IPS-20b (cell line): ENCODE measurements at regions not wholly inside any gene's neighbourhood (a gene's known extent, or its start where the extent isn't known, plus 50 kb on each side); places are given as distances from the start of the nearest gene placed in this dataset.

Source experiments
- H3K27ac ChIP-seq: one replicate; pipeline ENCODE4 v1.5.1; 2013; ENCODE audit warnings: low read length
- H3K27me3 ChIP-seq: 2 replicates; pipeline ENCODE4 v1.6.1; 2013; ENCODE audit warnings: mild to moderate bottlenecking, low read length, inconsistent platforms; ENCODE audit not compliant: insufficient read depth
- H3K36me3 ChIP-seq: 2 replicates; pipeline ENCODE4 v1.6.1; 2013; ENCODE audit warnings: low read depth, mild to moderate bottlenecking, inconsistent platforms, low read length, moderate library complexity; ENCODE audit not compliant: insufficient read depth
- H3K4me1 ChIP-seq: 2 replicates; pipeline ENCODE4 v1.6.1; 2013; ENCODE audit warnings: mild to moderate bottlenecking, control low read depth, inconsistent platforms, low read length, moderate library complexity; ENCODE audit not compliant: insufficient read depth
- H3K4me3 ChIP-seq: 2 replicates; pipeline ENCODE4 v1.5.1; 2013; ENCODE audit warnings: mild to moderate bottlenecking, low read length, inconsistent platforms
- H3K9ac ChIP-seq: 2 replicates; pipeline ENCODE4 v1.6.1; 2013; ENCODE audit warnings: low read depth, mild to moderate bottlenecking, inconsistent platforms, low read length, moderate library complexity
- H3K9me3 ChIP-seq: 2 replicates; pipeline ENCODE4 v1.6.1; 2013; ENCODE audit warnings: mild to moderate bottlenecking, low read depth, low read length, inconsistent platforms; ENCODE audit not compliant: insufficient read depth

DNA sequence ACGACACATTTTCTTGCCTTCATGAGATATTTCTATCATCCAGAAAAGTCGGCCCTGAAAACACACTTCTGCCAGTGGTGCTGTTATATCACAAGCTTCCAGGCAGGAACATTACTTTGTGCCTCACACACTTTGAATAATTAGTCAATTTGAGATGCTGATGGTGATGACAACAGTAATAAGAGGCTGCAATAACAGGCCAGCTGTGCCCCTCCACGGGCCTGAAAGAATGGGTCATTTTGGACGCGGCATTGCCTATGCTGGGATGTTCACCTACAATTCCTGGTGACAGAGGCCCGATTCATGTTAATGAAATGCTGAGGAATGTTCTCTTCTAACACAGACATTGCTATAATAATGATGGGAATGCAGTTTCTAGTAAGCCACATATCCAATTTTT is 463.8 kb upstream of the KIRREL3 start:
- Histone ChIP-seq H3K9ac (no peak overlapping the region), H3K9me3 (no peaks in the 10 kb centered on the region), H3K4me1 (peaks cover 3% of the 10 kb centered on the region; the same call in 1 of the 2 replicates), H3K36me3 (no peaks in the 10 kb centered on the region), H3K4me3 (no peak overlapping the region), H3K27ac (no peak overlapping the region), H3K27me3 (no peaks in the 10 kb centered on the region)

DNA sequence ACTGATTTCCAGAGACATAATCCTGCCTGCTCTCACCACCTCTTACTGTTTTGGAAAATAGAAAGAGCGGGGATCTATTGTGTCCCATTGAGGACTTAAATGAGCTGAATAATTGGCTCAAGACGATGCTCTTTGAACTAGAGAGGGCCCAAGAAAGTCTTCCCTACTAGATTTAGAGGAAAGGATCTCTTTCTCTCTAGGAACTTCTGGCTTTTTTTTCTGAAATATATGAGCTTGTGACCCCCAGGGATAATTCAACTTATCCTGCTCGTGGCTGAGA is 461.4 kb upstream of the KIRREL3 start:
- Histone ChIP-seq H3K9ac (no peak overlapping the region), H3K4me3 (no peak overlapping the region), H3K4me1 (peaks cover 14% of the 10 kb centered on the region; the same call in 1 of the 2 replicates), H3K9me3 (no peaks in the 10 kb centered on the region), H3K27ac (no peak overlapping the region), H3K36me3 (no peaks in the 10 kb centered on the region), H3K27me3 (no peaks in the 10 kb centered on the region)

DNA sequence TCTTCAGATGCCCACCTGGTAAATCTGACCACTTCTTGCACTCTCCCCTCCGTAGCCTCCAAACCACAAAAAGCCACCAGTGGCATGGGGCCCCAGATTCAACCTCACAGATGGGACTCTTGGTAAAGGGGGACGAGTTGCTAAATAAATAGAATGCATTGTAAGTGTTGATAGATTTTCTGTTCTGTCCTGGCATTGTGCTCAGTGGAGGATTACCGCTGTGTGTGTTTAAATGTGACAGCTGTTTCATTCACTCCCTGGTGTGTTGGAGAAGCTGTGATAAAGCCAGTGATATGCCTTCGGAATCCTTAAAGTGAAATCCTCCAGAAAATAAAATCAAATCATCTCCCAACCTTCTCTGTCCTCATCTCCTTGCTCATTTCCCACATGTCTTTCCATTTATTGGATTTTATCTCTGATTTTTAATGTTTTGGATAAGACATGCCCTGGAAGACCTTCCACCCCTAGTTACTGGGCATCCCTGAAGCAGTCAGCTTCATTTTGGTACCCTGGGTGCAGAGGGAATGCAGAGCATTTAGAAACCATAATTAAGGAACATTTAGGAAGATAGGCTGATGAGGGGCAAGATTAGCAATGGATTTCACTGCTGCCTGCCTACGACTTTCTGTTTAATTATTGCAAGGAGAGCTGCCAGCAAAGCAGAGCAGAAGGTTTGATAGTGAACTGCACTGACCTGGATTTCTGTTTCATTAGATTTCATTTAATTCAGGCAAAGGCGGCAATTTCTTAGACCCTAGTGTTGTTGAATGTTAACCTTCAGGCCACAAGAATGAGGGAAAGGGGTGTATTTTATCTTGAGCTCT is 460.9 kb upstream of the KIRREL3 start:
- Histone ChIP-seq H3K36me3 (no peaks in the 10 kb centered on the region), H3K4me1 (peaks cover 14% of the 10 kb centered on the region; the same call in 1 of the 2 replicates), H3K27me3 (no peaks in the 10 kb centered on the region), H3K27ac (no peak overlapping the region), H3K4me3 (no peak overlapping the region), H3K9ac (no peak overlapping the region), H3K9me3 (no peaks in the 10 kb centered on the region)

DNA sequence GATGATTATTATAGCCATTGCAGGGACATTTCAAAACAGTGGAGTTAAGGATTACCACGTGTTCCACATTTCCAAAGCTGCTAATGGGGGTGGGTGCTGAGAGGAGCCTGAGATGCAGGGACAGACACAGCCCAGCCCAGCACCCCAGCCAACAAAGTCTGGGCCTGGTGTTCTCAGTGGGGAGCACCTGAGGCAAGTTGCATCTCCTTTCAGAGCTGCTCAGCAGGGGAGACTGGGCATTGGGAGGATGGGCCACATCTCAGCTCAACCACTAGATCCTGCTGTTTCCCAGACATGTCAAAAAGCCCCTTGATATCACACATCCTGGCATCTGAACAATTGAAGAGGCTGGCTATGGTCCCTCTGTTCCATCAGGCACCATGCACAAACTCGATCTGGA is 458.0 kb upstream of the KIRREL3 start:
- no peaks in the 10 kb centered on the region for H3K9me3 ChIP-seq
- H3K9ac ChIP-seq: no peak overlapping the region
- H3K27ac ChIP-seq: no peak overlapping the region
- peaks cover 18% of the 10 kb centered on the region for H3K4me1 ChIP-seq
- H3K36me3 ChIP-seq: no peaks in the 10 kb centered on the region
- no peak overlapping the region for H3K4me3 ChIP-seq
- no peaks in the 10 kb centered on the region for H3K27me3 ChIP-seq

DNA sequence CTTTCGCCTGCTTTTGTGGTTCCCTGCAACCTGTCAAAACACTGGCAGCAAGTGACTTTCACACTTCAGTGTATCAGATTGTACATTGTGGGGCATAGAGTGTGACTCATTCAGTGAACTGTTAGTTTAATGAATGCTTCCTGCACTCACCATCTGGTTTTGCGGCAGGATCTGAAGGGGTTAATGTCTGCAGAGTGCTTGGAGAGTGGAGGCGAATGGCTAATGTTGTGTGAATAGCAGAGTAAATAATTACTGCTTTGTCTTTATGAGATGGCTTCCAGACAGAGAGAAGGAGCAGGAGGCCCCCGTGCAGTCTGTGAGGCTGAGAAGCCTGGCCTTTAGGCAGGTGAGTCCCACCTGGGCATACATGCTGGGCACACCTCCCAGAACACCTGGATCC is 454.3 kb upstream of the KIRREL3 start:
- H3K27ac ChIP-seq: no peak overlapping the region
- H3K9ac ChIP-seq: no peak overlapping the region
- no peak overlapping the region for H3K4me3 ChIP-seq
- no peaks in the 10 kb centered on the region for H3K27me3 ChIP-seq
- H3K4me1 ChIP-seq: peaks cover 18% of the 10 kb centered on the region
- no peaks in the 10 kb centered on the region for H3K36me3 ChIP-seq
- no peaks in the 10 kb centered on the region for H3K9me3 ChIP-seq

GRCh38 chr11:127452533-127452932 is 452.0 kb upstream of the KIRREL3 start:
- Histone ChIP-seq H3K4me3 (no peak overlapping the region), H3K27ac (no peak overlapping the region), H3K4me1 (peaks cover 4% of the 10 kb centered on the region), H3K36me3 (no peaks in the 10 kb centered on the region), H3K9ac (no peak overlapping the region), H3K27me3 (no peaks in the 10 kb centered on the region), H3K9me3 (no peaks in the 10 kb centered on the region)

GRCh38 chr11:127451861-127452260 is 451.3 kb upstream of the KIRREL3 start:
- Histone ChIP-seq H3K4me3 (no peak overlapping the region), H3K9ac (no peak overlapping the region), H3K36me3 (no peaks in the 10 kb centered on the region), H3K9me3 (no peaks in the 10 kb centered on the region), H3K27ac (no peak overlapping the region), H3K27me3 (no peaks in the 10 kb centered on the region), H3K4me1 (peaks cover 4% of the 10 kb centered on the region)

DNA sequence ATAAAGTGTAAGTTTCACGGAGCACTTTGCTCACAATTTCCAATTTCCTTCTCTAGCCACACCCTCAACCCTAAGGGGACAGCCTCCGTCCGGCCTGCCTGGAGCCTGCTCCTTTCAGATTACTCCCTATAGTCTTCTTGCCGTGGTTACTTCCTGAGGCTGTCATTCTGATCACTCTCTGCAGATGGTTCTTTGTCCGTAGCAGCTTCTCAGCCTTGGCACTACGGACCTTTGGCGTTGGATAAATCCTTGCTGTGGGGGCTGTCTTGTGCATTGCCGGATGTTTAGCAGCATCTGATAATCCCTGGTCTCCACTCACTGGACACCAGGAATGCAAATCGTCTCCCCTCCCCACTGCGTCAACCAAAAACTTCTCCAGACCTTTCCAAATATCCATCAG is 447.5 kb upstream of the KIRREL3 start:
- no peak overlapping the region for H3K27ac ChIP-seq
- no peaks in the 10 kb centered on the region for H3K9me3 ChIP-seq
- no peaks in the 10 kb centered on the region for H3K27me3 ChIP-seq
- no peaks in the 10 kb centered on the region for H3K36me3 ChIP-seq
- no peak overlapping the region for H3K9ac ChIP-seq
- H3K4me3 ChIP-seq: no peak overlapping the region
- no peaks in the 10 kb centered on the region for H3K4me1 ChIP-seq

DNA sequence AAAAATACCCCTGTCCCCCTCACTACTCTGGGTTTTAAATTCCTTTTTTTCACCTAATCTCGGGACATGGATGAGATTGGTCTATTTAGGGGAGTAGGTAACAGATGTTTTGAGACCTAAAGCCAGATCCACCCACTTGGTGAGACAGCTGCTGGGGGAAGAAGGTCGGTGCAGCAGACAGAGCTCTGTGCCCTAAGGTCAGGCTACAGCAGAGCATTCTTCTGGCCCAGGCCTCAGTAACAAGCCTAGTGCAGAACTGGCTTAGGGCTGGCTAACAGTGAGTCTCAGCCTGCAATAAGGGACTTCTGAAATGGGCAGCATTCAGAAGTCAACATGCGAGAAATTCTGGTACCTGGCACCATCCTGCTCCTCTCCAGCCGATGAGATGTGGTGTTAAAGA is 444.9 kb upstream of the KIRREL3 start:
- H3K9me3 ChIP-seq: no peaks in the 10 kb centered on the region
- no peak overlapping the region for H3K9ac ChIP-seq
- no peaks in the 10 kb centered on the region for H3K4me1 ChIP-seq
- H3K27me3 ChIP-seq: no peaks in the 10 kb centered on the region
- no peak overlapping the region for H3K27ac ChIP-seq
- no peak overlapping the region for H3K4me3 ChIP-seq
- no peaks in the 10 kb centered on the region for H3K36me3 ChIP-seq

DNA sequence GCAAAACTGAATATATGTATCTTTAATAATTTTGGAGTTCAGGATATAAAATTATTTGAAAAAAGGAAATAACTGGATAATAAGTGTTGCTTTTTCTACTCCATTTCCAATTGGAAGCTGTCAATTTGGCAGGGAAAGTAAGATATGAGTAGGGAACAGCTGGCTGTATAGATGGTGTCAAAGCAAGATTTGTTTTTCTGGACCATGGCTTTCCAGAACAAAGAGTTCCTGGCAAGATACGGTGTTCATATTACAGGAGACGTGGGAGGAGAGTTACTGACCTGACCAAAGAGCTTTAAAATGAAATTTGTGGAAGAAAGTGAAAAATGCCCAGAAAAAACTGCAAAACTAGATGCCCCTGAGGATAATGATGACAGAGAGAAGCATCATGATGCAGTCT is 442.7 kb upstream of the KIRREL3 start:
- Histone ChIP-seq H3K27me3 (no peaks in the 10 kb centered on the region), H3K9me3 (no peaks in the 10 kb centered on the region), H3K27ac (no peak overlapping the region)

GRCh38 chr11:127440616-127441015 is 440.0 kb upstream of the KIRREL3 start:
- Histone ChIP-seq H3K4me3 (no peak overlapping the region), H3K27ac (no peak overlapping the region), H3K9me3 (no peaks in the 10 kb centered on the region), H3K27me3 (no peaks in the 10 kb centered on the region), H3K36me3 (no peaks in the 10 kb centered on the region), H3K9ac (no peak overlapping the region), H3K4me1 (no peaks in the 10 kb centered on the region)

More for the DNA sequence above, 442.7 kb upstream of the KIRREL3 start:
- H3K9ac ChIP-seq: no peak overlapping the region
- no peaks in the 10 kb centered on the region for H3K36me3 ChIP-seq
- H3K4me3 ChIP-seq: no peak overlapping the region
- no peaks in the 10 kb centered on the region for H3K4me1 ChIP-seq

DNA sequence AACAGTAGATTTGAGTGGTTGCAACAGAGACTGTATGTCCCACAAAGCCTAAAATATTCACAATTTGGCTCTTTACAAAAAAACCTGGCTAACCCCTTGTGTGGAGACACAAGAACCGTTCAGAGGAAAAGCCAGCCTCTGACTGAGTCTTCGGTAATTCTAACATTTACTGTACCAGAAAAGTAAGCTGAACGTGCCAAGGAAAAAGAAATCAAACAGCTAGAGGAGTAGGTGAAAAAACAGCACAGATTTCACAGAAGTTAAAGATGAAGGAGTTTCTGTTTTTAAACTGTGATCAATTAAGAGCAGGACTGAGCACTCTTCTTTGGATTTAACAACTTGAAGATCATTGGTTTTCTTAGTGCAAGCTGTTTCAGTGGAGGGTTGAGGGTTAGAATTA is 424.7 kb upstream of the KIRREL3 start:
- no peaks in the 10 kb centered on the region for H3K4me1 ChIP-seq
- no peaks in the 10 kb centered on the region for H3K9me3 ChIP-seq
- no peaks in the 10 kb centered on the region for H3K27me3 ChIP-seq
- no peak overlapping the region for H3K27ac ChIP-seq
- no peak overlapping the region for H3K4me3 ChIP-seq
- H3K36me3 ChIP-seq: no peaks in the 10 kb centered on the region
- H3K9ac ChIP-seq: no peak overlapping the region
